ENCODE measurements at regions not wholly inside any gene's neighbourhood (a gene's known extent, or its start where the extent isn't known, plus 50 kb on each side); places are given as distances from the start of the nearest gene placed in this dataset.

DNA sequence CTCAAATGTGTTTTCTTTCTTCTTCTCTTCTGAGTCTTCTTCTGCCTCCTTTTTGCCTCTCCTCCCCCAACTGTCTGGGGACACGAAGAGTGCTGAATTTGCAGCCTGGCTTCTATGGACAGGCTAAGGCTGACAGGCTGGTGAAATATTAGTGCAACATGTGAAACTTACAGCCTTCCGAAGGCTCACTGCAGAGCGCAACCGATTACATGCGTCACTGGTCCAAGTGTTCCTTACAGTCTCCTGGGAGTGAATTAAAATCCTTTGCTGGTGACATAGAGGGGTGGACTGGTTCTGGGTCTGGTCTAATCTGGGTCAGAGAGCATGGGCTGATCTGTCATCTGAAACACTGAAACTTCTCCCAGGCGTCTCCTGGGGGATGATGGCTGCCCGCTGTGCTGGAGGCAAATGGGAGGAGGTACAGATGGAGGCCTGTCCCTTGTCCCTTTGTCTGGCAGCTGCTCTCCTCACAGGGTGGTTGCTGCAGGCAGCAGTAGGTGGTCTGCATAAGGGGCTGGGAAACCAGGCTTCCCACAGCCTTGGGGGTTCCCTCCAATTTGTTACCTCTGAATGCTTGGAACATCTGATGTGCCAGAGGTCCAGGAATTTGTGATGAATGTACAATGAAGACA, 143.8 kb upstream of the BMPER start:
- TF ChIP-seq, protein P1, sequence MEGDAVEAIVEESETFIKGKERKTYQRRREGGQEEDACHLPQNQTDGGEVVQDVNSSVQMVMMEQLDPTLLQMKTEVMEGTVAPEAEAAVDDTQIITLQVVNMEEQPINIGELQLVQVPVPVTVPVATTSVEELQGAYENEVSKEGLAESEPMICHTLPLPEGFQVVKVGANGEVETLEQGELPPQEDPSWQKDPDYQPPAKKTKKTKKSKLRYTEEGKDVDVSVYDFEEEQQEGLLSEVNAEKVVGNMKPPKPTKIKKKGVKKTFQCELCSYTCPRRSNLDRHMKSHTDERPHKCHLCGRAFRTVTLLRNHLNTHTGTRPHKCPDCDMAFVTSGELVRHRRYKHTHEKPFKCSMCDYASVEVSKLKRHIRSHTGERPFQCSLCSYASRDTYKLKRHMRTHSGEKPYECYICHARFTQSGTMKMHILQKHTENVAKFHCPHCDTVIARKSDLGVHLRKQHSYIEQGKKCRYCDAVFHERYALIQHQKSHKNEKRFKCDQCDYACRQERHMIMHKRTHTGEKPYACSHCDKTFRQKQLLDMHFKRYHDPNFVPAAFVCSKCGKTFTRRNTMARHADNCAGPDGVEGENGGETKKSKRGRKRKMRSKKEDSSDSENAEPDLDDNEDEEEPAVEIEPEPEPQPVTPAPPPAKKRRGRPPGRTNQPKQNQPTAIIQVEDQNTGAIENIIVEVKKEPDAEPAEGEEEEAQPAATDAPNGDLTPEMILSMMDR (IDR thresholded peaks at IDR 0.05), result no peak
- no peak for TF ChIP-seq POLR2A (IDR thresholded peaks at IDR 0.05)

Data from suprapubic skin (tissue), 3 donors.